SK-N-MC (cell line): ENCODE measurements at regions not wholly inside any gene's neighbourhood (a gene's known extent, or its start where the extent isn't known, plus 50 kb on each side); places are given as distances from the start of the nearest gene placed in this dataset.

ENCODE experiments used
- EZH2 ChIP-seq: fragments of 200-600 bp; sonication (generic); IDR thresholded peaks from one replicate; pipeline ENCODE4 v1.6.1; 2017; ENCODE audit warnings: antibody characterized with exemption
- FOXP2 ChIP-seq: optimal IDR thresholded peaks from 2 replicates; pipeline ENCODE3; 2011; ENCODE audit warnings: mild to moderate bottlenecking, moderate library complexity; ENCODE audit not compliant: insufficient read depth; ENCODE audit errors: extremely low read length, control extremely low read depth
- POLR2AphosphoS5 ChIP-seq: IDR thresholded peaks from 2 replicates; pipeline ENCODE4 v1.6.1; 2012; ENCODE audit warnings: mild to moderate bottlenecking, low read depth, low read length, borderline replicate concordance

DNA sequence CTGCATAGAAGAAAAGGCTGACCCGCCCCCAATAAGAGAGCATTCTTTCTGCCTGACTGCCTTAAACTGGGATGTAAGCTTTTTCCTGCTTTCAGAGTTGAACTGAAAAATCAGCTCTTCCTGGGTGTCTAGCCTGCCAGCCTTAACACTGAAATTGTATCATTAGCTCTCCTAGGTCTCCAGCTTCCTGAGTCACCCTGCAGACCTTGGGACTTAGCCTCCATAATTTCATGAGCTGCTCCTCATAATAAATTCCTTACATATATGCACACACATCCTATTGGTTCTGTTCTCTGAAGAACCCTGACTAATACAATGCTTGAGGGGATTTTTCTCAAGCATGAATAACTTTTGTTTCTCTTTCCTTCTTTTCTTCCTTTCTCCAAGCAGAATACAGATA is 76.4 kb upstream of the FAR2 start:
- TF ChIP-seq POLR2AphosphoS5 = no peak
- no peak for TF ChIP-seq EZH2
- TF ChIP-seq FOXP2 = no peak
